Hepatic stellate cell (primary cell): ENCODE measurements at regions not wholly inside any gene's neighbourhood (a gene's known extent, or its start where the extent isn't known, plus 50 kb on each side); places are given as distances from the start of the nearest gene placed in this dataset.

Experiments used
- DNase-seq: peaks from one replicate; pipeline ENCODE4 v3.0.0; 2011; ENCODE audit warnings: low spot score

DNA sequence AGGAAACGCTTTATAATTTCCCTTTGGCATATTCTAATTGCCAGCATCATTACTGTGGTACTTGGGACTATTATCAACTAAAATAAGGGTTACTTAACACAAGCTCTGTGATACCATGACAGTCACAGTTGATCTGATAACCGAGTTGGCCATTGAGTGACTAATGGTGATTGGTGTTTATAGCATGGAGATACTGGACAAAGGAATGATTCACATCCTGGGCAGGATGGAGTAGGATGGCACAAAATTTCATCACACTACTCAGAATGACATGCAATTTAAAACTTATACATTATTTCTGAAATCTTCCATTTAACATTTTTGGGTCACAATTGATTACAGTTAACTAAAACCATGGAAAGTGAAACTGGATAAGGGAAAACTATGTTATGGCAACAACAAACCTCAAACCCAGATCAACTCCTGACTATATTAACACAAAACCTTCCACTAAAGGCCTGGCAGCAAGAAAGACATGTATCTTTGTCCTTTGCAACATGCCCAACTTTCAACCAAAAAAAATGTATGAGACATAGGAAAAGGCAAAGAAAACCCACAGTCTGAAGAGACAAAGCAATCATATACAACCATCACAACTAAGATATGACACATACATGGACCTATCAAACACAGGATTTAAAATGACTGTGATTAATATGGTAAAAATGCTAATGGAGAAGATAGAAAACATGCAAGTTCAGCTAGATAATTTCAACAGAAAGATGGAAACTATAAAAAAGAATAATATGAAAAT, 208.5 kb upstream of the NRP1 start:
- no peak for DNase-seq

DNA sequence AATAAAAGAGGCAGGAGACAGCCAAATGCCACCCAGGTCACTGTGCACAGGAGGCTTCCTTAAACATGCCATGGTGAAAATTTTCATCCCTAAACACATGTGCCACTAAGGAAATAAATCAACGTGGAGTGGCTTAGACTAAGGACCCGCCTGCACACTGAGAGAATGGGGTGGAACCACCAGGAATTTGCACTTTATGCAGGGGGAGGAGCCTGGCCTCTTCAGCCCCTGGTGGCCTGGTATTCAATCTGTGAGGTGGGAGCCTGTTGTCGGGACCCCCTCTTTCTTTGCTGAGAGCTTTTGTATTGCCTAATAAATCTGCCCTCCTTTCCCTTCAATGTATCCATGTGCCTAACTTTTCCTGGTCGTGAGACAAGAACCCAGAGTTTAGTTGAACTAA, 204.6 kb upstream of the NRP1 start:
- DNase-seq: no peak

DNA sequence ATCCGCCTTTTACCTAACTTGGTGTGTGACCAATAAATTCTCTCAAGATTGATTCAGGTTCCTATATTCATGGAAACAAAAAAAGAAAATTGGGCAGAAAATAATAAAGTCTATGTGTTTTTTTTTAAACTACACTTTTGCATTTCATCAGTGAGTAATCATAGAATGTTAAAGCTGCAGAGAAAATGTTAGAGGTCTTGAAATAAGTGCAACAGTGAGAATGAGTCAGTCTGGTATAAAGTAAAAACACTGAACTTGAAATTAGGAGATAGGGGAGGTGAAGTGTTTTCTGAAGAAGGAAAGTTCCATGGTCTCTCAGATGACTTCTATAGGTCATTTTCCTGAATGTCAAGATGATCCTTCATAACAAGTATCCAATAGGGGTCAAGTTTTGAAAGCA, 202.6 kb upstream of the NRP1 start:
- no peak for DNase-seq

DNA sequence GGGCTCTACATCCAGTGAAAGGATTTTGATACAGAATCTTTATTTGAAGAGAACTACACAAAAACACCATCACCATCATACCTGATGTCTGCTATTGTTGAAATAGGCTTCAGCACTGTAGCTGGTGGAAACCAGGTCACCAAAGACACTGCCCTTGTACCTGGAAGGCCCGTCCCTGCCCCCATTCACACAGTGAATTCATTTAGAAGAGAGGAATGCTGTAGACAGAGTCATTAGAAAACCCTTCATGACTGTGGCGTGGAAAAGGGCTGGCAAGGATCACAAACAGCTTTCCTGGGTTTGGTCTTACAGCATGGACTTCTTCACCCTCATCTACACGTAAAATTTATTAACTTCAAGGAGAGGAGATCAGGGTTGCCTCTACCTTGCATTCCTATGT, 202.0 kb upstream of the NRP1 start:
- no peak for DNase-seq

GRCh38 chr10:33535866-33536265, 201.4 kb upstream of the NRP1 start:
- no peak for DNase-seq

DNA sequence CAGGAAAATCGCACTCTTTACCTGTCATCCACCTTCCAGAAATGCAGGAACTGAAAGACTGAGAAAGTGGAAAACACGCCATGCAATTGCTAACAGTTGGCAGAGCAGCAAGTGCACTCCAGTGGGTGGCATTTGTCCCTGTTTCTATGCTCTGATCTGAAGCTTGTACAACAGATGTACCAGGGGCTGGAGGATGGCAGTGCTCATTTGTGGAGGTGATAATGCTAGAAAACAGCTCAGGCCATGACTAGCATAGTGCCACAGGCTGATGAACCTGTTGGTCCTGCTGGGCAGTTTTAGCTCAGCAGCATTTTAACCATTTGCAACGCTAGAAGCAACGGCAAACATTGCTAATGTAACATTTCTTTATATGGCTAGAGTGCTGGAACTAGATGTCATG, 199.9 kb upstream of the NRP1 start:
- DNase-seq: no peak

- DNase-seq: no peak
Observed at GRCh38 chr10:33533612-33534011, 199.1 kb upstream of the NRP1 start.

- no peak for DNase-seq
Observed at GRCh38 chr10:33532901-33533300, 198.4 kb upstream of the NRP1 start.

GRCh38 chr10:33529234-33529633, 194.8 kb upstream of the NRP1 start:
- DNase-seq: no peak

DNA sequence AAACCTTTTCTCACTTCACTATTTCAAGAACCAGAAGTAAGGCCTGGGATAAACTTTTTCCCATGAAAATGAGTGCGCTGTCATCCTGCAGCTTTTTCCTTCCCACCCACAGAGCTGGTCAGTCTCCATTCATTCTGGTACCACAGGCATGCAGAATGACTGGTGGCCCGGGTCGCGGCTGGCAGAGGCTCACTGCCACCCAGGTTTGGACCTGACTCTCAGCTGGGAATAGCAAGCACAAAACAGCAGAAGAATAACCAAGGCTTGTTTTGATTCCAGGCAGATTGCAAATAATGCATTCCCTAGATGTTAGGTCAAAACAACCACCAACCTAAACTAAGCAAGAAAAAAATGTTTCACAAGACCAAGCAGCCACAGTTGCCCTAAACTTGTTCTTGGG, 190.5 kb upstream of the NRP1 start:
- no peak for DNase-seq

- no peak for DNase-seq
Observed at GRCh38 chr10:33524041-33524440, 189.6 kb upstream of the NRP1 start.

- DNase-seq: no peak
Observed at GRCh38 chr10:33523236-33523792, 188.8 kb upstream of the NRP1 start.

DNA sequence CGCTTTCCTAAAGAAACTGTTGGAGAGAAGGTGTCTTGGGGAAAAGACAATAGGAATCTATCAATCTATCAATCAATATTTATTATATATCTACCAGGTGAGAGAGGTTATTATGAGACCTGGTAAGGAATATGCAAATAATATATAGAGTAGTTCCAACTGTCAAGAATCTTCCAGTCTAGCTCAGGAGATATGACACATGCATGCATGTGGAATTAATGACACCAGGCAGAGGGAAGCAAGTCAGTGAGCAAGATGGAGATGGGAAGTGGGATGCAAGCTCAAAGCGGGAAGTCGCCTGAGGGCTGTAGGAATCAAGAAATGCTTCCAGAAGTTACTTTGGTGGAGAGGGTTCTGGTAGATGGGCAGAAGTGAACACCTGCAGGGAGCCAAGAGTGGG, 187.4 kb upstream of the NRP1 start:
- no peak for DNase-seq

GRCh38 chr10:33521062-33521461, 186.6 kb upstream of the NRP1 start:
- DNase-seq: no peak

GRCh38 chr10:33520223-33520622, 185.8 kb upstream of the NRP1 start:
- no peak for DNase-seq

DNA sequence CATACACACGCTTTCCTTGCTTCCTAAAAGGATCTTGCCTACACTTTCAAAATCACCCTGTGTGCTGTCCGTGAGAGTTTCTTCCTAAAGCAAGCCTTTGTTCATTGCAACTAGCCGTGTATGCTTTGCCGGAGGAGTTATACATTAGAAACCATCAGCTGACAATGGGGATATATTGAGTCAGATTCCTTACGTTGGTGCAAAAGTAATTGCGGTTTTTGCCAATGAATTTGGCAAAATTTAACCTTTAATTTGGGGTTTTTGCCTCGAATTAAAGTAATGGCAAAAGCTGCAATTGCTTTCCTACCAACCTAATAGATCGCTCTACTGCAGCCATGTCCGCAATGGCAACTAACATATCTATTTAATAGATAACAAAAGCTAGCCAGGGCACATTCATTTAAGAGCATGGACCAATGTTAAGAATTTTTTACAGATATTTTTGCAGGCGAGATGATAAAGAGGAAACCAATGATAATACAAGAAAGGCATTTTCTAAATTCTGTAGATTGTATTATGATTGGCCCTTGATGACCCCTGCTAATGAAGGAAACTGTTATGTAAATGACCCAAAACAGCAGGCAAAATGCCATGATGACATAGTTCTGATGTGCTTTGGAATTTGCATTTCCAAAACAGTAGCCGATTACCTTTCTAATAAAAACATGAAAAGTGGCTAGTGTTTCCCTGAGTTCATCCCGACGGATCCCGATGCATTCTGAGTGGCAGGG, 184.8 kb upstream of the NRP1 start:
- DNase-seq: no peak

- DNase-seq: no peak
Observed at GRCh38 chr10:33510206-33510605, 175.7 kb upstream of the NRP1 start.

DNA sequence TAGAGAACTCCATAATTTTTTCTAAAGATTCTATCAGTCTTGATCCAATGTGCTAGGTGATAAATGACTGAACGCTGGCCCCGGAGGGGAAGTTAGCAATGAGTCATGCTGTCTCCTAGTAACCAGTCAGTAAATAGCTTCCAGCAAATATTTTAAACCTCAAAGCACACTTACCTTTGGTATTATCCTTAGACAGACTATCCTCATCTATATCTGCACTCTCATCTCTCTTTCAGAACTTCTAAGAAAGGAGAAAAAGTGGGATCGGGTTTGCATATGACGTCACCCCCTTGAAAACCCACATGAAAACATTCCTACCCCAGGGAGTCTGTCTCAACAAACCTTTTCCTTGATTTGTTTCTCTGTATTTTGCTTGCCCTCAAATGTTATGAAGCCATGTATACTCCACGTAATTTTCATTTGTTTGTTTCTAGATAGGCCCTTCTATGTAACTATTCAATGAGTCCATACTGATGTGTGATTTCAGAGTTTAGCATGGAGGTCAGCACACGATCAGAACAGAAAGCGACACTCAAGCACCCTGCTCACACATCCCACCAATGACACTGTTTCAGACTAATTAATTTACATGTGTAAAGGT, 174.9 kb upstream of the NRP1 start:
- DNase-seq: peak; percentile 49

GRCh38 chr10:33507662-33508425, 173.4 kb upstream of the NRP1 start:
- DNase-seq: no peak

- no peak for DNase-seq
Observed at GRCh38 chr10:33506838-33507661, 172.6 kb upstream of the NRP1 start.

DNA sequence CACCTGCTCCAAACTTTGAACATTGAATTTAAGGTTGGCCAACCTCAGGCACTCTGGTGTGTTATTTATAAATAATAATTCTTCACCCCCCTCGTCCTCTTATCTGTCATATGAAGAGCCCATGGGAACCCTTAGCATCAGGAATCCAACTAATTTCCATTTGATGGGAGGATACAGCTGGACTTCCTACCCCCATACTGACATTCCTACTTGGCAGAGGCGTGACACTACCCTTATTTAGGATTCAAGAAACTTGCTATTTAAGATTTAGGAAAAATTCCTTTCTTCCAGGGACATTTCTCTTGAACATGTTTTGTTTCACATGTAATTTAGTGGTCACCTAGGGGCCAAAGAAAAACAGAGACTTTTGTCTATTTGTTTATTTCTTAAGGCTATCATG, 171.9 kb upstream of the NRP1 start:
- DNase-seq: no peak
